Retinal pigment epithelial cell (primary cell): ENCODE measurements at regions not wholly inside any gene's neighbourhood (a gene's known extent, or its start where the extent isn't known, plus 50 kb on each side); places are given as distances from the start of the nearest gene placed in this dataset.

ENCODE experiments used
- DNase-seq: peaks from one replicate; pipeline ENCODE4 v3.0.0-alpha.2; 2010; ENCODE audit warnings: low read depth
- H3K4me3 ChIP-seq: 2 replicates; pipeline ENCODE4 v1.5.1; 2011; ENCODE audit warnings: mild to moderate bottlenecking, low read length, control low read depth, moderate library complexity
- CTCF ChIP-seq: conservative IDR thresholded peaks from 2 replicates; pipeline ENCODE4 v1.5.1; 2011; ENCODE audit warnings: low read depth, low read length, control low read depth, inconsistent platforms

GRCh38 chr5:143870362-143870761, 58.4 kb downstream of the HMHB1 start:
- no peak overlapping the region for H3K4me3 ChIP-seq
- TF ChIP-seq CTCF = no peak
- no peak for DNase-seq

GRCh38 chr5:143870871-143871632, 59.1 kb downstream of the HMHB1 start:
- no peak for TF ChIP-seq CTCF
- DNase-seq = no peak
- H3K4me3 ChIP-seq = no peak overlapping the region

GRCh38 chr5:143871672-143872071, 59.7 kb downstream of the HMHB1 start:
- DNase-seq = no peak
- no peak for TF ChIP-seq CTCF
- H3K4me3 ChIP-seq = no peak overlapping the region

GRCh38 chr5:143874312-143874711, 62.4 kb downstream of the HMHB1 start:
- no peak for TF ChIP-seq CTCF
- peak; percentile 81 for DNase-seq

GRCh38 chr5:143877196-143877595, 65.2 kb downstream of the HMHB1 start:
- TF ChIP-seq CTCF = no peak
- no peak overlapping the region for H3K4me3 ChIP-seq
- no peak for DNase-seq

More at GRCh38 chr5:143874312-143874711, 62.4 kb downstream of the HMHB1 start:
- H3K4me3 ChIP-seq = no peak overlapping the region

- H3K4me3 ChIP-seq = no peak overlapping the region
- no peak for TF ChIP-seq CTCF
- no peak for DNase-seq
These were observed 66.5 kb downstream of the HMHB1 start for GRCh38 chr5:143878430-143878829.

- no peak overlapping the region for H3K4me3 ChIP-seq
- no peak for TF ChIP-seq CTCF
- DNase-seq = no peak
These were observed 67.7 kb downstream of the HMHB1 start for GRCh38 chr5:143879646-143880045.
